Liver (tissue), 3 donors: ENCODE measurements at regions not wholly inside any gene's neighbourhood (a gene's known extent, or its start where the extent isn't known, plus 50 kb on each side); places are given as distances from the start of the nearest gene placed in this dataset.

Experiments used
- SP1 ChIP-seq: IDR thresholded peaks from 2 replicates; pipeline ENCODE4 v1.6.1; 2018; ENCODE audit warnings: antibody characterized with exemption, mild to moderate bottlenecking
- TF ChIP-seq, protein P1 (sequence below): fragments of 150-350 bp; IDR thresholded peaks from 2 replicates; pipeline ENCODE4 v1.5.1; 2017; ENCODE audit warnings: improper control_type of control experiment, low read depth, low read length; ENCODE audit not compliant: missing input control
- donor health status: healthy.
- donor health status: healthy.

DNA sequence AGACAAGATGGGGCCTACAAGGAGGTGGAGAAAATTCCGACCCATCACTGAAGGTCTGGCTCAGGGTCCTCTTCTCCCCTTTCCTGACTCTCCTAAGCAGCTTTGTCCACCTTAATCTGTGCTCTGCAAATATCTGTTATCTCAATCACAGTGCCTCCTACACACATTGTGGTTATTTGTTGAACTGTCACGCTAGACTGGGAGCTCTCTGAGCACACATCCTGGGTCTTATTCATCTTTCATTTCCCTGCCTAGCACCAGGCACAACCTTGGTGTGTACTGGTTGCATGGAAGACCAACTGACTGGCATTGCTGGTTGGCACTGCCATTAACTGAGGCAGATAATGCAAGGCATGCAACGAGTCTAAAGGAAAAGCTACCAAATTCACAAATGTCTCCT is 122.9 kb upstream of the ST6GAL2 start:
- TF ChIP-seq SP1, result no peak
- TF ChIP-seq, protein P1, sequence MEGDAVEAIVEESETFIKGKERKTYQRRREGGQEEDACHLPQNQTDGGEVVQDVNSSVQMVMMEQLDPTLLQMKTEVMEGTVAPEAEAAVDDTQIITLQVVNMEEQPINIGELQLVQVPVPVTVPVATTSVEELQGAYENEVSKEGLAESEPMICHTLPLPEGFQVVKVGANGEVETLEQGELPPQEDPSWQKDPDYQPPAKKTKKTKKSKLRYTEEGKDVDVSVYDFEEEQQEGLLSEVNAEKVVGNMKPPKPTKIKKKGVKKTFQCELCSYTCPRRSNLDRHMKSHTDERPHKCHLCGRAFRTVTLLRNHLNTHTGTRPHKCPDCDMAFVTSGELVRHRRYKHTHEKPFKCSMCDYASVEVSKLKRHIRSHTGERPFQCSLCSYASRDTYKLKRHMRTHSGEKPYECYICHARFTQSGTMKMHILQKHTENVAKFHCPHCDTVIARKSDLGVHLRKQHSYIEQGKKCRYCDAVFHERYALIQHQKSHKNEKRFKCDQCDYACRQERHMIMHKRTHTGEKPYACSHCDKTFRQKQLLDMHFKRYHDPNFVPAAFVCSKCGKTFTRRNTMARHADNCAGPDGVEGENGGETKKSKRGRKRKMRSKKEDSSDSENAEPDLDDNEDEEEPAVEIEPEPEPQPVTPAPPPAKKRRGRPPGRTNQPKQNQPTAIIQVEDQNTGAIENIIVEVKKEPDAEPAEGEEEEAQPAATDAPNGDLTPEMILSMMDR, result no peak
